Tibial nerve (tissue), 3 donors: ENCODE measurements at regions not wholly inside any gene's neighbourhood (a gene's known extent, or its start where the extent isn't known, plus 50 kb on each side); places are given as distances from the start of the nearest gene placed in this dataset.

Experiments used
- CTCF ChIP-seq, 5 experiments: fragments of 200-600 bp in 3 of 5; fragments of 450-650 bp in 2 of 5; sonication (generic) in 3 of 5; IDR thresholded peaks; one replicate each; pipeline ENCODE4 v1.5.1; 2016 to 2019; ENCODE audit warnings: antibody characterized with exemption in 5 of 5, mild to moderate bottlenecking in 3 of 5, moderate library complexity in 2 of 5
- POLR2A ChIP-seq, 2 donors: fragments of 450-650 bp; IDR thresholded peaks; one replicate each; pipeline ENCODE4 v1.6.1; 2017; ENCODE audit warnings: antibody characterized with exemption in 2 of 2, mild to moderate bottlenecking in 2 of 2, moderate library complexity in 2 of 2

- TF ChIP-seq CTCF (IDR thresholded peaks at IDR 0.05) (no peak), POLR2A (IDR thresholded peaks at IDR 0.05) (no peak)
These were observed 180.2 kb downstream of the SLITRK5 start for GRCh38 chr13:87851410-87851809.
